DOHH2 (cell line): ENCODE measurements at regions not wholly inside any gene's neighbourhood (a gene's known extent, or its start where the extent isn't known, plus 50 kb on each side); places are given as distances from the start of the nearest gene placed in this dataset.

Source experiments
- H3F3A ChIP-seq: fragments of 200-600 bp; sonication (generic), shearing (Covaris generic); 2 replicates; pipeline ENCODE4 v1.6.0; 2016; ENCODE audit warnings: antibody characterized with exemption, mild to moderate bottlenecking; ENCODE audit not compliant: control insufficient read depth, insufficient read depth
- H3K27ac ChIP-seq: fragments of 200-600 bp; sonication (generic); 2 replicates; pipeline ENCODE4 v1.5.1; 2014; ENCODE audit warnings: low read depth, mild to moderate bottlenecking, low read length, moderate library complexity
- H3K27me3 ChIP-seq: fragments of 200-600 bp; sonication (generic); 2 replicates; pipeline ENCODE4 v1.6.1; 2014; ENCODE audit warnings: mild to moderate bottlenecking, low read length, mixed read lengths; ENCODE audit not compliant: control insufficient read depth
- H3K36me3 ChIP-seq: fragments of 200-600 bp; sonication (generic); 2 replicates; pipeline ENCODE4 v1.6.1; 2014; ENCODE audit warnings: mild to moderate bottlenecking, low read length, moderate library complexity, mixed read lengths; ENCODE audit not compliant: control insufficient read depth
- H3K4me1 ChIP-seq: fragments of 200-600 bp; sonication (generic); 2 replicates; pipeline ENCODE4 v1.6.1; 2014; ENCODE audit warnings: mild to moderate bottlenecking, low read length, mixed read lengths; ENCODE audit not compliant: control insufficient read depth
- H3K4me2 ChIP-seq: fragments of 200-600 bp; sonication (generic); 2 replicates; pipeline ENCODE4 v1.6.0; 2014; ENCODE audit warnings: mild to moderate bottlenecking, low read length, moderate library complexity
- H3K4me3 ChIP-seq: fragments of 200-600 bp; sonication (generic); 2 replicates; pipeline ENCODE4 v1.5.1; 2014; ENCODE audit warnings: mild to moderate bottlenecking, low read length, mixed read lengths
- H3K79me2 ChIP-seq: fragments of 200-600 bp; sonication (generic); 2 replicates; pipeline ENCODE4 v1.6.1; 2014; ENCODE audit warnings: mild to moderate bottlenecking, low read length, mixed read lengths; ENCODE audit not compliant: control insufficient read depth
- H3K9me2 ChIP-seq: fragments of 200-600 bp; sonication (generic); replicated peaks from 2 replicates; pipeline ENCODE4 v1.6.1; 2014; ENCODE audit warnings: mild to moderate bottlenecking, low read length, mixed read lengths; ENCODE audit not compliant: control insufficient read depth
- H3K9me3 ChIP-seq: fragments of 200-600 bp; sonication (generic); 2 replicates; pipeline ENCODE4 v1.6.1; 2014; ENCODE audit warnings: antibody characterized with exemption, low read length, mixed read lengths; ENCODE audit not compliant: control insufficient read depth, insufficient read depth
- H4K20me1 ChIP-seq: fragments of 200-600 bp; sonication (generic); 2 replicates; pipeline ENCODE4 v1.6.0; 2014; ENCODE audit warnings: low read depth, mild to moderate bottlenecking, antibody characterized with exemption, low read length, moderate library complexity; ENCODE audit not compliant: control insufficient read depth, insufficient read depth
- EZH2phosphoT487 ChIP-seq: fragments of 200-600 bp; sonication (generic); IDR thresholded peaks from 2 replicates; pipeline ENCODE4 v1.6.1; 2017; ENCODE audit warnings: borderline replicate concordance, mild to moderate bottlenecking, antibody characterized with exemption, low read length, moderate library complexity, mixed read lengths
- TF ChIP-seq, protein P1 (sequence below): fragments of 200-600 bp; sonication (generic); IDR thresholded peaks from one replicate; pipeline ENCODE4 v1.5.1; 2014; ENCODE audit warnings: antibody characterized with exemption, mild to moderate bottlenecking, low read depth, low read length; ENCODE audit not compliant: poor library complexity, severe bottlenecking

DNA sequence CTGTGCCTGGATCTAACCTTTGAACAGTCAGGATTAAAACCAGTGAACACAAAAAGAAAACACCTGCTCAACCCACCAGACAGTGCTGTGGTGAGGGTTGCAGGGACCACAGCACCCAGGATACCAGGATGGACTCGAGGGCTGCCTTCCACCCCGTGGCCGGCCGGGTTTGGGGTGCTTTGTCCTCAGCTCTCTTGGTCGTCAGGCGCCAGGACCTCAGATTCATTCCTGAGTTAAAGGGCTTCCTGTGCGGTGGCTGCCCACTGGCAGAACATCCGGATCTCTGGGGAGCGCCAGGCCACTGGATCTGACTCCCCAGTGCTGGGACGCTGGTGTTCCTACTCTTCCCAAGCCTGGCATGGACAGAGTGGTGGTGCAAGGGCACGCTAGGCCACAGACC is 239.8 kb downstream of the TFCP2L1 start:
- H3K4me2 ChIP-seq, result no peak overlapping the region
- H4K20me1 ChIP-seq, result no peaks in the 10 kb centered on the region
- no peaks in the 10 kb centered on the region for H3K36me3 ChIP-seq
- no peaks in the 10 kb centered on the region for H3K9me3 ChIP-seq
- no peaks in the 10 kb centered on the region for H3K79me2 ChIP-seq
- no peaks in the 10 kb centered on the region for H3F3A ChIP-seq
- H3K4me3 ChIP-seq, result no peak overlapping the region
- no peaks in the 10 kb centered on the region for H3K27me3 ChIP-seq
- TF ChIP-seq, protein P1, sequence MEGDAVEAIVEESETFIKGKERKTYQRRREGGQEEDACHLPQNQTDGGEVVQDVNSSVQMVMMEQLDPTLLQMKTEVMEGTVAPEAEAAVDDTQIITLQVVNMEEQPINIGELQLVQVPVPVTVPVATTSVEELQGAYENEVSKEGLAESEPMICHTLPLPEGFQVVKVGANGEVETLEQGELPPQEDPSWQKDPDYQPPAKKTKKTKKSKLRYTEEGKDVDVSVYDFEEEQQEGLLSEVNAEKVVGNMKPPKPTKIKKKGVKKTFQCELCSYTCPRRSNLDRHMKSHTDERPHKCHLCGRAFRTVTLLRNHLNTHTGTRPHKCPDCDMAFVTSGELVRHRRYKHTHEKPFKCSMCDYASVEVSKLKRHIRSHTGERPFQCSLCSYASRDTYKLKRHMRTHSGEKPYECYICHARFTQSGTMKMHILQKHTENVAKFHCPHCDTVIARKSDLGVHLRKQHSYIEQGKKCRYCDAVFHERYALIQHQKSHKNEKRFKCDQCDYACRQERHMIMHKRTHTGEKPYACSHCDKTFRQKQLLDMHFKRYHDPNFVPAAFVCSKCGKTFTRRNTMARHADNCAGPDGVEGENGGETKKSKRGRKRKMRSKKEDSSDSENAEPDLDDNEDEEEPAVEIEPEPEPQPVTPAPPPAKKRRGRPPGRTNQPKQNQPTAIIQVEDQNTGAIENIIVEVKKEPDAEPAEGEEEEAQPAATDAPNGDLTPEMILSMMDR, result no peak
- no peak for TF ChIP-seq EZH2phosphoT487
- H3K4me1 ChIP-seq, result no peaks in the 10 kb centered on the region
- H3K27ac ChIP-seq, result no peak overlapping the region
- H3K9me2 ChIP-seq, result no peaks in the 10 kb centered on the region

DNA sequence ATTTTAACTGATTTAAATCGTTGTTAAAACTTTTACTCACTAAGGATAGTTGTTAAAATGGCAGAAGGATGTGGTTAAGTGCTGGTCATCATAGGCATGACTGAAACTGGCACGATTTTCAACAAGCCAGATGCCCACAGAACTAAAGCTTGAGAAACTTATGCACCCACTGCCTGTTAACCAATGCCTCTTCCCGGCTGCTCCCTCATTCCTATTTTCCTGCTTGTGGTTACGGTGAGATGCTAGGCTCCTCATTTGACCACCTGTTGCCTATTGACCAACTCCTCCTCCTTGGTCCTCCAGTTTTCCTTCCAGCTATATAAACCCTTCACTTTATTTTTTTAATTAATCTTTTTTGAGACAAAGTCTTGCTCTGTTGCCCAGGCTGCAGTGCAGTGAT is 238.7 kb downstream of the TFCP2L1 start:
- TF ChIP-seq EZH2phosphoT487, result no peak
- TF ChIP-seq, protein P1, result no peak
- H3F3A ChIP-seq, result no peaks in the 10 kb centered on the region
- H3K9me3 ChIP-seq, result no peaks in the 10 kb centered on the region
- no peaks in the 10 kb centered on the region for H3K36me3 ChIP-seq
- no peak overlapping the region for H3K27ac ChIP-seq
- no peaks in the 10 kb centered on the region for H3K9me2 ChIP-seq
- no peak overlapping the region for H3K4me3 ChIP-seq
- no peaks in the 10 kb centered on the region for H4K20me1 ChIP-seq
- H3K4me1 ChIP-seq, result no peaks in the 10 kb centered on the region
- H3K4me2 ChIP-seq, result no peak overlapping the region
- H3K79me2 ChIP-seq, result no peaks in the 10 kb centered on the region
- H3K27me3 ChIP-seq, result 0 out of 2 replicates have a peak, but pooled peaks cover 2% of the 10 kb centered on the region

DNA sequence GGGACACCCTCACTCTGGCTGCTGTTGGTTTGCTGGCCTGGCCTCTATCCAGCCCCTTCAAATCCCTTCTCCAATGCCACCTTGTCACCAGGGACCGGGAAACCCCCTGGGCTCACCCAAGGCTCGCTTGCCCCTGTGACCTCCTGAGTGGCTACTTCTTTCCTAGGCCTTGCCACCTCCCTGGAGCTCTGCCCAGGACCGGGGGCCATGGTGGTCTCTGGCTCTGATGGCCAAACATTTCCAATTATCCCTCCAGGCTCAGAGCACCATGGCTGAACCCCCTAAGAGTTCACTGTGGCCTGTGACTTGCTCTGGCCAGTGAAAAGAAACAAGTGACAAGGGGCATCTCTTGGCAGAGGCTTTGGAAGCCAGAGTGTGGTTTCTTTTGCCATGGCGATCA is 237.6 kb downstream of the TFCP2L1 start:
- H3K9me3 ChIP-seq, result no peaks in the 10 kb centered on the region

More for the DNA sequence above, 237.6 kb downstream of the TFCP2L1 start:
- Histone ChIP-seq H3K4me3 (no peak overlapping the region), H3K79me2 (no peaks in the 10 kb centered on the region), H3K4me2 (no peak overlapping the region), H3K9me2 (no peaks in the 10 kb centered on the region), H3K27me3 (0 out of 2 replicates have a peak, but pooled peaks cover 2% of the 10 kb centered on the region), H3K36me3 (no peaks in the 10 kb centered on the region), H4K20me1 (no peaks in the 10 kb centered on the region), H3K27ac (no peak overlapping the region), H3K4me1 (no peaks in the 10 kb centered on the region), H3F3A (no peaks in the 10 kb centered on the region)
- TF ChIP-seq EZH2phosphoT487, result no peak
- TF ChIP-seq, protein P1, result no peak
